Neural cell (in vitro differentiated cells): ENCODE measurements at regions not wholly inside any gene's neighbourhood (a gene's known extent, or its start where the extent isn't known, plus 50 kb on each side); places are given as distances from the start of the nearest gene placed in this dataset.

Experiments
- EP300 ChIP-seq: fragments of 450-650 bp; conservative IDR thresholded peaks from 2 replicates; pipeline ENCODE4 v1.6.1; 2014; ENCODE audit warnings: antibody characterized with exemption, mild to moderate bottlenecking, moderate library complexity; ENCODE audit not compliant: poor library complexity, severe bottlenecking
- MXI1 ChIP-seq: fragments of 450-650 bp; conservative IDR thresholded peaks from 2 replicates; pipeline ENCODE4 v1.6.1; 2014; ENCODE audit warnings: antibody characterized with exemption, mild to moderate bottlenecking; ENCODE audit not compliant: poor library complexity, severe bottlenecking
- POLR2AphosphoS5 ChIP-seq: IDR thresholded peaks from 2 replicates; pipeline ENCODE4 v1.6.1; 2012
- RAD21 ChIP-seq: fragments of 450-650 bp; conservative IDR thresholded peaks from 2 replicates; pipeline ENCODE4 v1.6.1; 2014; ENCODE audit warnings: antibody characterized with exemption, mild to moderate bottlenecking, moderate library complexity
- SMC3 ChIP-seq: fragments of 450-650 bp; conservative IDR thresholded peaks from 2 replicates; pipeline ENCODE4 v1.6.1; 2014; ENCODE audit warnings: antibody characterized with exemption, mild to moderate bottlenecking, moderate library complexity; ENCODE audit not compliant: poor library complexity
- TF ChIP-seq, protein P1 (sequence below): fragments of 450-650 bp; IDR thresholded peaks from 2 replicates; pipeline ENCODE4 v1.5.1; 2014; ENCODE audit warnings: antibody characterized with exemption, mild to moderate bottlenecking, moderate library complexity; ENCODE audit not compliant: poor library complexity, severe bottlenecking

- TF ChIP-seq EP300 (no peak), SMC3 (no peak), POLR2AphosphoS5 (no peak), RAD21 (no peak), MXI1 (no peak)
- TF ChIP-seq, protein P1, sequence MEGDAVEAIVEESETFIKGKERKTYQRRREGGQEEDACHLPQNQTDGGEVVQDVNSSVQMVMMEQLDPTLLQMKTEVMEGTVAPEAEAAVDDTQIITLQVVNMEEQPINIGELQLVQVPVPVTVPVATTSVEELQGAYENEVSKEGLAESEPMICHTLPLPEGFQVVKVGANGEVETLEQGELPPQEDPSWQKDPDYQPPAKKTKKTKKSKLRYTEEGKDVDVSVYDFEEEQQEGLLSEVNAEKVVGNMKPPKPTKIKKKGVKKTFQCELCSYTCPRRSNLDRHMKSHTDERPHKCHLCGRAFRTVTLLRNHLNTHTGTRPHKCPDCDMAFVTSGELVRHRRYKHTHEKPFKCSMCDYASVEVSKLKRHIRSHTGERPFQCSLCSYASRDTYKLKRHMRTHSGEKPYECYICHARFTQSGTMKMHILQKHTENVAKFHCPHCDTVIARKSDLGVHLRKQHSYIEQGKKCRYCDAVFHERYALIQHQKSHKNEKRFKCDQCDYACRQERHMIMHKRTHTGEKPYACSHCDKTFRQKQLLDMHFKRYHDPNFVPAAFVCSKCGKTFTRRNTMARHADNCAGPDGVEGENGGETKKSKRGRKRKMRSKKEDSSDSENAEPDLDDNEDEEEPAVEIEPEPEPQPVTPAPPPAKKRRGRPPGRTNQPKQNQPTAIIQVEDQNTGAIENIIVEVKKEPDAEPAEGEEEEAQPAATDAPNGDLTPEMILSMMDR: no peak
Observed at GRCh38 chr12:47024463-47024862, 55.0 kb upstream of the PCED1B start.
